Renal cortical epithelial cell (primary cell): ENCODE measurements at regions not wholly inside any gene's neighbourhood (a gene's known extent, or its start where the extent isn't known, plus 50 kb on each side); places are given as distances from the start of the nearest gene placed in this dataset.

Experiments
- DNase-seq: peaks from one replicate; pipeline ENCODE4 v3.0.0-alpha.2; 2011; ENCODE audit warnings: low read depth

DNA sequence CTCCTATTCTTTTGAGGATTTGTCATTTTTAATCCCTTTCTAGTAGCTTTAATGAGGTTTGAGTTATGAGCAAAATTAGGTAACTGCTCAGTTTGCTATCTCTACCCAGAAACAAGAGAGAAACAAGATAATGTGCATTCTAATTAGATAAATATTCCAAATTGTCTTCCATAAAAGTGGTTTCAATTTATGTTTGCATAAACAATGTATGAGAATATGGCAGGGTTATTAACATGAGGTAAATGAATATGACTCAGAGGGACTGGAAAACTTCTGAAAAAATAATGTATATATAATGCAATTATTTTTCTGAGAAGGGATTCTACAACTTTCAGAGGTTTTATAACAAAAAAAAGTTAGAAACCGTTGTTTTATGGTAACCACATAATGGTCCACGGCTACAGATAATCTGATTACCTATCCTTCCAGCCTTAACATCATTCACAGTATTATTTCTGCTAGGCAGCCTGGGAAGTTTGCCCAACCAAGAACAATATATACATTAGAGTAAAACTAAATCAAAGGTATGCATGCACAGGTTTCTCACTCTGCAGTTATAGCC, 101.2 kb downstream of the CRPPA start:
- no peak for DNase-seq

DNA sequence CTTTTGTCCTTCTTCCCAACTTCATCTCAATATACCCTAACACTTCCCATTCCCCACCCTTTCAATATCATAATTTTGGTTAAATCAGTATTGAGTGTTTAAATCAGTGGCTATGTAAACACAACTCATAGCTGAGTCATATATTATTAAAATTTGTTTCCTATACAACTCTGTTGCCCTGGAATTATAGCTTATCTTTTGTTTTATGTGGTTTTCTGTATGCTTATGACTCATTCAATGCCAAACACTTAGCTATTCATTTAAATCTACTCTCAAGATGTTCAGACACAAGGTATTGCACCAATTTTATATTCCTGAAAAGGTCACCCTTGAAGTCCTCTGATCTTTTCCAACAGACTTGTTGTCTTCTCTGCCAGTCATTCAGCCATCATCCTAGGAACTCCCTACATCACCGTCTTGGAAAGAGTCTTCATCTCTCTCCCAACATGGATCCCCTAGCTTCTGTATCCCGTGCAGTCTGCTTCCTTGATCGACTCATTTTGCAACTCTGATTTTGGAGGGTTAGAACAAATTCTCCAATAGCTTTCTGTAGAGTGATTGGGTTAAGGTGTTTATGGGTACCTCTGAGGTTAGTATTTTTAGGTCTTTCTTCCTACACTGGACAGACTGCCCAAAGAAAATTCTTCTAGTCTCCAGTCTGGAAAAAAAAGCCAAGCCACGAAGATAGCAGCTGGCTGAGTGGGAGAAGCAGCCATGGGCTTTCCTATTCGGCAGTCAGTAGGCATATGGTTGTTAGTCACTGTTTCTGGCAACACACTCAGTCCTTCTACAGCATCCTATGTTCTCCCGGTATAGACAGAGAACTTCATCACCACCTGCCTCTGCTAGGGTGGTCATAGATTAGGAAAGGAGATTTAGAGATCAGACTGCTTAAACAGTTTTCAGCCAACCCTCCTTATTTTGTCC, 102.1 kb downstream of the CRPPA start:
- peak; percentile 24 for DNase-seq

DNA sequence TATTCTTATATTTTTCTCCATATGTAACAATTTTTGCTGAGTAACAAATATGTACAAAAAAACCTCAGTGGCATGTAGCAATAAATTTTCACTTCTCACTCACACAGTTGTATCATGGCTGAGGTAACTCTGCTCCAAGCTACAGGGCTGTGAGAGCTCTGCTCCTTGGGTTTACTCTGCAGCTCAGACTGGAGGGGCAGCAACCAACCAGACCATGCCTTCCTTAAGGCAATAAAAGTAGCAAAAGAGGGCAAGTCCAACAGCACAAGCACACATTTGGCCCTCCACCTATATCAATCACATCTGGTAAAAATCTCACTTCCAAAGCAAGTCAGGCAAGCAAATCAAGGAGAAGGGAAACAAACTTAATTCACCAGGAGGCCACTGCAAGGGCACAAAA, 102.9 kb downstream of the CRPPA start:
- no peak for DNase-seq

DNA sequence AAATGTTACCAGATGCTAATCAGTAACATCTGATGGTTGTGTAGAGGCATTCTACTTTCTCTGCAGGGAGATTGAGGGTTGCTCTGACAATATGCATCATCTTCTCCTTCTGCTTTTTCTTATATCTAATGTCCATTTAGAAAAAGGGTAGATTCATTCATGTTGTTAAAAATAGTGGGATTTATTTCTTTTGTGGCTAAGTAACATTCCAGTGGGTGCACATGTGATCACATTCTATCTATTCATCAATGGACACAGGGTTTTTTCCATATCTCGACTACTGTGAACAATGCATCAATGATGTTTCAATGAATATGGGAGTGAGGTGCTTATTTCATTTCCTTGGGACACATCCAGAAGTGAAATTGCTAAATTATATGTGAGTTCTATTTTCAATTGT, 103.9 kb downstream of the CRPPA start:
- DNase-seq = no peak

DNA sequence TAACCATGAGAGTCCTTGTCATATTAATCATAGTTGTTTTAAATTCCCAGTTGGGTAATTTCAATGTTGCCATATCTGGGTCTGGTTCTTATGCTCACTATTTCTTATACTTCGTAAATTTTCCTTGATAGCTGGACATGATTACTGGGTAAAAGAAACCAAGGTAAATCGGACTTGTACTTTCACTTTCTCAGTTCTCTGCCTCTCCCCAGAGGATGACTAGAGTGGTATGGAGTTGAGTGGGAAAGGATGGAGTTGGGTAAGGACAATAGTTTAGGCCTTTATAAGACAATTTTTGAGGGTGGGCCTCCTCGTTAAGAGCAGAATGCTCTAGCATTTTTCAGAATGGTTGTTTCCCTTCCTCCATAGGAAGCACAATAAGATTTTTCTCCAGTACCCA, 106.1 kb downstream of the CRPPA start:
- DNase-seq = no peak

DNA sequence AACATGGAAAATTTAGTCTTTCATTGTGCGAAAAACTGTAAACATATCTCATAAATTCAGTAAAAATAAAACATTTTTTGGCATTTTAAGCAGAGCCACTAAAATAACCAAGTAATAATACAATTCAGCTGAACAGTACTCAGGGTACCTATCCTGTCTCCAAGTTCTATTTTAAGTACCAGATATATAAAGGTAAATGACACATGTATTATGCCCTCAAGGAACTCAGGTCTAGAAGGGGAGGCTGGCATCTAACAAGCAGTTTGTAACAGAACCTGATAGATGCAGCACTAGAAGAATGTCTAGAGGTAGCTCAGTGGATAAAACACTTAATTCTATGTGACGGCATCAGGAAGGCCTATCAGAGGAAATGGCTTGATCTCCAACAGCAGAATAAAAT, 112.2 kb downstream of the CRPPA start:
- DNase-seq = no peak

DNA sequence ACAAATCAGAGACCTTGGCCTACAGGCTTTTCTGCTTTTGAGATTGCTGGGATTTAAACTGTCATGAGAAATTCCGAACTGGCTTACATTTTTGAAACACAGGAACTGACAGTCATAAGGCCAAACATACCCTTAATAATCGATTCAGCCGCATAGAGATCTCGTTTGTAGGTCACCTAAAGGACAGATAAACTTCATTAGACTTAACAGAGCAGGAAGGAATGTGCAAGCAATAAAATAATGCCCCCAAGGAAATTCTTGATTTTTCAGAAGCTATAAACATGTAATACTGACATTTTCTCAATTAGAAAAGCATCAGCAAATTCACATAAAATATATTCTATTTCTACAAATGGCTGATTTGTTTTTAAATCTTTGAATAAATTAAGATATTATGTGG, 120.0 kb downstream of the CRPPA start:
- DNase-seq = peak; percentile 75

DNA sequence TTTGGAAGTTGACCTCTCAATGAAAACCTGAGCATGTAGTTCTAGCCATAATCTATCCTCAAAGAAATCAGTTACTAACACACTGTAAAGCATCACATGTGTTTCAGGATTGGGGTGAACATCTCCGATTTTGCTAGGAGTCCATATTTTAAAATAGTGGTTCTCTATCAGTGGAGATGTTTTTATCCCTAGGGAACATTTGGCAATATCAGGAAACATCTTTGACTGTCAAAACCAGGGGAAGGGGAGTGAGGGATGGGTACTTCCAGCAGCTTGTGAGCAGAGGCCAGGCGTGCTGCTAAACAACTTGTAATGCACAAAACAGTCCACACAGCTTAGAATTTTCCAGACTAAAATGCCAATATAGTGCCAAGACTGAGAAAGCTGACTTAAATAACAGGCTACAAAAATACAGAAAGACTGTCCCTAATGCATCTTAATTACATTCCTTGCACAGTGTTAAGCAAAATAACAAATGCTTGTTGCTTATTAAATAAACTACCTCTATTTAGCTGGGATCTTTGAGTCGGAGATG, 120.9 kb downstream of the CRPPA start:
- DNase-seq = no peak

DNA sequence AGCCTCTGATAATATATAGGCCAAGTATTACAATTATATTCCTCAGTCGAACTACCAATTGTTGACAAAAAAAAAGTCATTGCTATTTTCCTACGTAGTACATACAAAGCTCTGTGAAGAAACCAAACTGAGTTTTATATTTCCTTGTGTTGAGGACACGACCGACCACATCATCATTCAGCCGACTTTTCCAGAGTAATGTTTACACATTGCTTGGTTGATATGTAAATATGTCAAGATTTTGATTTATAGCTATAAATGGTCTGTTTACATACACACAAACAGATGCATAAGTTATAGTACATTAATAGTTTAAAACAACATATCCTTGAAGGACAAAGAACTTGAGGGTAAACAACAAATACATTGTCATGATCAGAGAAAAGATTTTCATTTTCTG, 121.5 kb downstream of the CRPPA start:
- no peak for DNase-seq

DNA sequence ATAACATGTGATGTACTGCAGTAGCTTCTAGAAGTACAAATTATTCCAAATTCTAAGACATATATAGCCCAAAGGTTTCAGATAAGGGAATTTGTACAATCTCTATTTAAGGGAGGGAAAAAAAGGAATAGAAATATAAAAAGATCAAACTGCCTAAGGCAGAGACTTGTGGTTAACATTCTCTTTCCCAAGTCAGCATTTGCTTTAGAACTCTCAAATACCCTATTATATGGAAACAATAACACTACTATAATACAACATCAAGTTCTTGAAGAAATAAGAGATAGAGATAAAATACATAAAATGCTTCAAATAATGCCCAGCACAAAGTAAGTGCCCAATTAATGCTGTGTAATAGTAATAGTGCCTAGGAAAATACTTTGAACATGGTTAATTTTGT, 123.1 kb downstream of the CRPPA start:
- no peak for DNase-seq

DNA sequence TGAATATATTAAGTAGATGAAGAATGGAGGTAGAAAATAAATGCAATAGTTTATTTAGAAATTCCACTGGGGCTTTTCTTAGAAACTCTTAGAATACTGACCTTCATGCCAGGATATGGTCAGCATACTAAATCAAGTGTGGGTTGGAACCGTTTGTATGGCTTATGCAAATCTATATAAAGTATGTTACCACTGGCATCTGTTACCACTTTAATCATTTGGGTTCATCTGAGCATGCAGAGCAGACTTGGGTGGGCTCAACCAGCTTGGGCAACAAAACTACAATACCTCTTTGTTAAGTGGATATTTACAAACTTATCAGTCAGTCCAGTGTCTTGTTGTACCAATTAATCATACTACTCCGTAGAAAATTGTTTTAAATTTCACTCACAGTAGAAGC, 125.8 kb downstream of the CRPPA start:
- DNase-seq = peak; percentile 31

DNA sequence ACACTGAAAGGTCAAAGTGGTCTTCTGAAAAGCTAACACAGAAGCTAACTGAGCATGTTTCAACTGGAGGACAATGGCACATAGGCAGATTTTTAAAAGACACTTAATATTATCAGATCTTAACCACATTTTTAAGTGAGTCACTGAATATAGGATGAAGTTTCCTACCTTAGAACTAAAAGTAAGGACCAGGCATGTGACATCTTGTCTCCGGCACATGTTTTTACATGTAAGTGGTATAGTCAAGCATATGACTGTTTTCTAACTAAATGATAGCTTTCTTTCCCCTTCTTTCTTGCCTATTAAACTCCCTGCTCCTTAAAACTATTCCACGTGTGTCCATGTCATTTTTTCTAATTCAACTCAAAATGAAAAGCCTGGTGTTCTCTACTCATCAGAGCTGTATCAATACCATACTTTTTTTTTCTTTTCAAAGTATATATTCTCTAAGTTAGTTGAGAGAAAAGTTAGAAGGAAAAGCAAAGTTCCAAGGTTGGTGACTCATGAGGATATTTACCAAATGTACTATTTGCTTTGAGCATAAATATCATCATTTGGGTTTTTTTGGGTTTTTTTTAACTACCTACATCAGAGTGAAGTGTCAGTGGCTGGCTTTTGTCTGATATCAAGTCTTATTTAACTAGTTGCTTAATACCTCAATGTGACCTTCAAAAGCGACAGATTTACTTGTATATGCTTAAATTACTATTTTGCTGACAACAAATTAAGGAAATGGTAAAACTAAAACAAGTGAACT, 127.5 kb downstream of the CRPPA start:
- DNase-seq = peak; percentile 15

DNA sequence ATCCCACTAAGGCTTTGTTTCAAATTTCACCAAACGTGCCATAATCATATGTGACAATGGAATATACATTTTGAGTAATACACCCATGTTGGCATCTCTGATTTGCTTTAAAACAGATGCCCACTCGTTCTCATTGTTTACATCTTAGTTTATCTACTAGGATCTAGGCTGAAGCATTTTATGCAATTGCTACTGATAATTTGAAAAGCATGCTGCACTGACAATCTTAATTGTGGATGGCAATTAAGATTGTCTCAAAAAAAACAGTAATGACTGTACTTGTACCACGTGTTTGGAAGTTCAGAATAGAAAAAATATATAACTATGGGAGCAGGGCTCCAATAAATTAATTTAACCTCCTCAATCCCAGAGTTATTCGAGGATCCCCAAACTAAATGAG, 136.8 kb downstream of the CRPPA start:
- no peak for DNase-seq

DNA sequence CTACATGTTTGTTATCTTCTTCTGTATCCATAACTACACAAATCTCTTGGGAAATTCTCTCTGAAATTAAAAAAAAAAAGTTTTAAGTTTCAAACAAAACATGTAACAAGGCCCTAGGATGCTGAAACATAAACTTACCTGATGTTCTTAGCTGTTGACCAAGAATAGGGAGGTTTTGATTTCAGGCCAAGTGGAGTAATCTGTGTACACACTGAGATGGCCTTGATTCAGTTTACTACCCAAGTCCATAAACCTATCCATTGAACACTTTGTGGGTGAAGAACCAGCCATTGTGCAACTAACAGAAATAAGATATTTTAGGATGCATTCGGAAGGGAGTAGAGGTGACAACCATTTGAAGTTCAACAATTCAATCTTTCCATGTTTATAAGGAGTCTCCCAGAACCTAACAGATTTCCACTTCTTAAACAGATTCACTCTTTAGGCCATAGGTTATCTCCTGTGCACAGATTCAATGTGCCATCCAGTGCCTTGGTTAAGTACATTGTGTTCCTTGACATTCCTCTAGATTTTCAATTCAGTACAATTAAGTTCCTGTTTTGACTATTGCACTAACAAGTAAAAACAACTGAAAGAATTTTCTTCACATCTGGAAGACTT, 143.1 kb downstream of the CRPPA start:
- no peak for DNase-seq

DNA sequence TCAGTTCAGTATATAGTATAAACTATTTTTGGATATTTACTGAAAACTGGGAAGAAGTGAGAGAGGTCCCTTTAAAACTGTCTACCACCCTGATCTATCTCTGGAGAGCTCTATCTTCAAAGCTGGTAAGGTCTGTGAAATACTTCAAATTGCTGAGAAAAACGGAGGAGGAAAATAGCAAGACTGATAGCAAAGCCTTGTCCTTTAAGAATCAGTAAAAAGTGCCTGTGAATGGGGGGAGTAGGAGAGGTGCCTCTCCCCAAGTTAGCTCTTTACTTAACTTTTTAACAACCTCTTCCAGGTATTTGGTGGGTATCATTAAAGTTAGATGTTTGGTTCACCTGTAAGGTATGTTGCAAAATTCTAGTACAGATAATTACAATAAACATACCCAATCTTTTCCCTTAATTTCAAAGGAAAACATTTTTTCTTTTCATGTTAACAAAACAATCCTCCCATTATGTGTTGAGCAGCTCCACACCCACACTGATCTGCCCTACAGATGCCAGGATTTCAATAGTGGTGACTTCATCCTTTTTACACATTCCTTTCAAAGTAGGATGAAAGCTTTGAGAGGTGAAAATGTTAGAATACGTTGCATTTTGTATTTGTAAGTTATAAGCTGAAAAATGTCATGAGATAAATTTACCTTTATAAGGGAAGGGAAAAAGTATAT, 149.2 kb downstream of the CRPPA start:
- DNase-seq = peak; percentile 15

DNA sequence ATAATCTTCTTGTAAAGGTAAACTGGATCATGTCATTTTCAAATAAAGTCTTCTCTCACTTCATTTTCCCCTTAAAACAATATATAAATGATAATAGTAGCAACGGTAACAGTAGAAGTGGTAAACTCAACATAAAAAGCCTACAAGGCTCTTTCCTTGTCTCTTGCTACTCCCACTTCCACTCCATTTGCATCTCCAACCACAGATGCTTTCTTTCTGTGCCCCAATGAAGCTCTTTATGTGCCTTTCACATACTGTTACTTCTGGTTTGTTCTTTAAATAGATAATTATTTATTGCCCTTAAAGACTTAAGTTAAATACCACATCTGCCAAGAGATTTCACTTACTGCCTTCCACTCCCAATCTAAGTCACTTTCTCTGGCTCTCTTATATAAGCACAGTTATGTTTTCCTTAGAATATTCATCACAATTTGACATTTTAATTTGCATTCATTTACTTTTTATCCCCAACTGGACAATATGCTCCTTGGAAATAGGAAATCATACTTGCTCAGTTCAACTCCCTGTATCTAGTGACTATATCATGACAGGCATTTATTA, 149.9 kb downstream of the CRPPA start:
- no peak for DNase-seq

DNA sequence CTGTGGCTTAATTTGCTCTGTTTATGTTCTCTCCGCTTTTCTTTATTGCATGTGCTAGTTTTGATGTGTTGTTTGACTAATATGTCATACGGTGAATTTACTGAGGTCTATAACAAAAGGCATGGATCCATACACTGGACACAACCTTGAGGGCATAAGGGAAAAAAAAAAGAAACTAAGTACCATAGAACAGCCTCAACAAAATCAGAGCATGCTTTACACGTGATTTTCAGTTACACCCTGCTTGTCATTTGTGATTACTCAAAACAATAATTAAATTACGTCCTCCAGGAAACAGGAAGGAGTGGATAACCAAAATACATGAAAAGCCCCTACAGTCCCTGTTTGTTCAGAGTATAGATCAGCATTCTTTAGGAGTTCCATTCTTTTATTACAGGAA, 150.5 kb downstream of the CRPPA start:
- DNase-seq = no peak

DNA sequence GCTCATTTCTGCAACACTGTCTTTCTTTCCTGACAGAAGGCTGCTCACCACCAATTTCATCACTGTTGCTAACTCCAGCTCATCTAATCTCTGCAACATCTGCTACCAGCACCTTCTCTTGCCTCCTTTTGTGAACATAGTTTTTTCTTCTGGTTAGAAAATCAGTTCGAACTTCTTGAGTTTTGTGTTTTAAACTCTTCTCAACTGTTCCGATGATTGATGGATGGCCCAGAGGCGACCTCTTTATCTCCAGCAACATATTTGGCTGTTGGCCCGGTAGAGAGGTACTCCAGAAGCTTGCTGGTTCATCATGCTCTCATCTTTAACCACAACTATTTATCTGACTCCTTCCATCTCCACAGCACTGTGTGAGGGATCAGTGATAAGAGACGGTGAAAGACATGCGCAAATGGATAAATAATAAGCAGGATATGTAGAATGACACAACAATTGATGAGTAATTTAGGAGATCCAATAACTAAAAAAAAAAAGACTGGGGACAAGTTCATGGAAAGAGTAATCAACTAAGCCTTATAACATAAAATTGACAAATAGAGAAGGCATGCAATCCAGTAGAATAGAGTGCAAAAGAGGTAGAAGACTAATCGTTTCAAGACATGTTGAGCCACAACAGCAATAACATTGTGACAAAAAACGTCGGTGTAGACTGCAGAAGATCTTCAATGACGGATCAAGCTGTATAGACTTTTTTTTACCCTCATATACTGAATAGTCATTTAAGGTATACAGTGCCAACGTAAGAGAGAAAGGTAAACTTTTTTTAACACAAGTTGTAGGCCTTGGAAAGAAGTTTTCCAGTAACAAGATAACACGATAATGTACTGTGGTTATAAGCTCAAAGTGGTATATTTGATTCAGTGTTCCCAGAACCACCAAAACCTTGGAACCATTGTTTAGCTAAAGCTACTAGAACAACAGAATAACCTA, 152.2 kb downstream of the CRPPA start:
- peak; percentile 8 for DNase-seq

DNA sequence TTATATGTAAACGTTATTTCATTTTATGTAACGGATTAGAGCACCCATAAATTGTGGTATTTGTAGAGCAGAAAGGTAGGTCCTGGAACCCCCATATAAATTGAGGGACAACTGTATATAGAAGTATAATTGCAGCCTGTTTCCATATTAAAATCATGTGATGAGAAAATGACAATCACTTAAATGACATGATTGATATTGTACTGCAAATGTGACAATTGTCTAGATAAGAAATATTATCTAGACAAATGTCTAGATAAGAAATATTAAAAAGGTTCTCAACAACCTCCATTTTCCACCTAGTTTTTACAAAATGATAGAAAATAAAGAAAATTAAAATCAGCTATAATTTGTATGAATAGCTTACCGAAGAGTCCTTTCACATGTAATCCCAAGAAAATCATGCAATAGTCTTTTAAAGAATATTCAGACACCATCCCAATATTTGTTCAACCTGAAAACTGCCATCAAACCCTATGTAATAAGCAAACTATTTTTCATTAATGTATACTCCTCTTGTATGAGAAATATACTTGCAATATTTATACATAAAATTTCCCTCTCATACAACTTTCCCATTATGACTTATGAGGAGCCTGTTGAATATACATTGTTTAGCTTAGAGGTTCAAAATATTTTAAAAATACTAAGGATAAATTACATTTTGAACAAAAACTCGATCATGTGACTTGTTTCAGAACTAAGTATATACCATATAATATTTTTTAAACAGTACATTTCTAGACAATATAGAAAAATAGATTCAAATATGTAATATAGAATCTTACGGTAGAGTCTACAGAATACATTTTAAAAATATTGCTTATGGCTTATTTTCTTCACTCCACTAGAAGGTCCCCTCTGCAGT, 153.2 kb downstream of the CRPPA start:
- no peak for DNase-seq
